HG02642 (cell line): ENCODE measurements at regions not wholly inside any gene's neighbourhood (a gene's known extent, or its start where the extent isn't known, plus 50 kb on each side); places are given as distances from the start of the nearest gene placed in this dataset.

Experiments
- ATAC-seq: cut with Tn5 transposase; IDR thresholded peaks from one replicate; pipeline ENCODE4 v1.9.1; 2021; ENCODE audit warnings: mild to moderate bottlenecking; ENCODE audit not compliant: unreplicated experiment, poor library complexity

GRCh38 chr12:38985961-38986360 lies 80.6 kb upstream of the CPNE8 start:
- no peak for ATAC-seq

GRCh38 chr12:38984388-38984787 lies 79.0 kb upstream of the CPNE8 start:
- no peak for ATAC-seq

DNA sequence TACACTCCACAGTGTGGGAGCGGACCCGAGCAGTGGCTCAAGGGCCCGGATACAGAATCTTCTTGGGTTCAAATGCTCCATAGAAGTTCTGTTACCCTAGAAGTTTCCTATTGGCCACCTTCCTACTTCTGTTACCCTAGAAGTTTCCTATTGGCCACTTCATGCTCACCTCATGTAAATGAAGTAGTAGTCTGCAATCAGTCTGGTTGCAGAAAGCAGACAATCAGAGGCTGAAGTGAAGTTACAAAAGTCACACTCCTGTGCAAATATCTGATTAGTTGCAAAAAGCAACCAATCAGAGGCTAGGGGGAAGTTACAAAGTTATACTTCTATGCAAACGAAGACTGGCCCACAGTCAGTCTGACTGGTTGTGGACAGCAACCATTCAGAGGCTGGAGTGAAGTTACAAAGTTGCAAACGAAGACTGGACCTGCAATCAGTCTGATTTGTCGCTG lies 77.8 kb upstream of the CPNE8 start:
- no peak for ATAC-seq

DNA sequence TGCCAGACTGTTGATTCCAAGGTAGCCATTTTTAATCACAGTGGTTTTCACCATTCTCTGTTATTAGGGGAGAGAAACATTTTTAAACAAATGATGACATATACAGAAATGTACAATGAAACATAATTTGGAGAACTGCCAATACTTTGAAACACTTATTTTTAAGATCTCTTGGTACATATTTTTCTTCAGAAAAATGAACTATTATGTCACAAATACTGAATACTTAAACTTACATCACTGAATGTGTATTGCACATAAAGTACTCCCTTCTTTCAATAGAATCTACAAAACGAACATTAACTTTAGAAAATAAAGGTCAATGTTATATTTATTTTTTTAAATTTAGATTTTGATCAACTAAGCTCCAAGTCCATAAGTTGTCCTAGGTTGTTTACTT lies 71.7 kb upstream of the CPNE8 start:
- ATAC-seq = no peak

DNA sequence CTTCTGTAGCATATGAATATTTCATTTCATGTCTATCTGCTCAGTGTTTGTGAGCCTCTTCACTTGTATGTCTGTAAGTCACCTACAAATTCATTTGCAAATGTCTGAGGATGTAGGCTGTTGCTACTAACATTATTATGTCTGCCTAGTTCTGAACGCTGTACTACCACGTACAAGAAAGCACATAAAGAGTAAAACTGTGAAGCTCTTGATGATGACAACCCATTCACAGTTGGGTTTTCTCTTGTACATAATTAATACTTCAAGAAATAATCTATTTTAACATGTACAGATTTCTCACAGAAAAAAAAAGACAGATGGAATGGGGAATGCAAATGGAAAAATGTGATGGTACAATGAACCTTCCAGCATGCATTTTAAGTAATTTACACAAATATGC lies 64.3 kb upstream of the CPNE8 start:
- ATAC-seq = no peak

DNA sequence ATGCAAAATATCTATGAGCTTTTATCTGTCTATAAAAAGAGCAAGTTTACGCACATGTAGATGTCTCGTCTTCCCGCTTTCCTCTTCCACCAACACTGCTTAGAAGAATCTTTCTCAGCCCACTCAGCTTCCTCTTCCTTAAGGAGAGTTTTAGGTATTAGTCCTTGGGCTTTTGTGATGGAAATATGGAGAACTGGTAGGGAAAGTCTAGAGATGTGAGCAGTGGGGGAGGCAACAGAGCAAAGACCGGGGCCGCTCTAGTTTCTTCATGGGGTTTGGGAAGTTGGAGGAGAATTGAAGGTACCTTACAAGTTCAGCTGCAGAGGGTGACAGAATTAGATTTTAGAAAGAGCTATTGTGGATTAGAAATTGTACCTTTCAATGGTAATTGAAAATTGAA lies 56.3 kb upstream of the CPNE8 start:
- no peak for ATAC-seq

DNA sequence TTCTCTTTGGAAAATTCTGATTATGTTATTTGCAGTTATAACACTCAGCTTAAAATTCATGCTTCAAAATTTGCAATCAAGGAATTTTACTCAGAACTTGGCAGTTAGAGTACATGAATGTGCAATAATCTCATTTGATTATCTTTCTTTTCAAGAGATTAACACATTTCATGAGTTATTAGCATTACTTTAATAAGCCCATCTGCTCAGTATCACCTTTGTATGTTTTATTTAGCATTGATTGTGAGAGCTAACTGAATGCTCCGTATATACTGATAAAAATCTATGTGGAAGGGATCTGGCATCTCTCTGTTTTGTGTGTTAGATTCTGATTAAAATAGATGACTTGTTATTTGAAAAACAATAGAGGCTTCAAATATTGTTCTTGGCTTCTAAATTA lies 55.6 kb upstream of the CPNE8 start:
- no peak for ATAC-seq

- no peak for ATAC-seq
These were observed 50.9 kb upstream of the CPNE8 start for GRCh38 chr12:38956337-38956736.
